Mesothelial cell of epicardium (in vitro differentiated cells): ENCODE measurements at regions not wholly inside any gene's neighbourhood (a gene's known extent, or its start where the extent isn't known, plus 50 kb on each side); places are given as distances from the start of the nearest gene placed in this dataset.

Experiments
- DNase-seq, 2 experiments: peaks; one replicate each; pipeline ENCODE4 v3.0.0; 2021; ENCODE audit warnings: low spot score in 2 of 2; ENCODE audit not compliant: unreplicated experiment in 2 of 2
- H3K27ac Mint-ChIP-seq: 2 replicates; pipeline ENCODE4 v1.8.0; 2021; ENCODE audit warnings: mixed read lengths
- H3K27me3 Mint-ChIP-seq: 2 replicates; pipeline ENCODE4 v1.8.0; 2021; ENCODE audit warnings: low read depth, mixed read lengths
- H3K36me3 Mint-ChIP-seq: 2 replicates; pipeline ENCODE4 v1.8.0; 2021; ENCODE audit warnings: mixed read lengths
- H3K4me1 Mint-ChIP-seq: 2 replicates; pipeline ENCODE4 v1.8.0; 2021; ENCODE audit warnings: mixed read lengths
- H3K4me3 Mint-ChIP-seq: 2 replicates; pipeline ENCODE4 v1.8.0; 2021; ENCODE audit warnings: mild to moderate bottlenecking, moderate library complexity, mixed read lengths
- H3K9me3 Mint-ChIP-seq: 2 replicates; pipeline ENCODE4 v1.8.0; 2021; ENCODE audit warnings: mixed read lengths
- CTCF ChIP-seq: fragments of 200-600 bp; sonication (generic); IDR thresholded peaks from one replicate; pipeline ENCODE4 v1.5.0; 2021; ENCODE audit warnings: antibody characterized with exemption; ENCODE audit not compliant: unreplicated experiment

DNA sequence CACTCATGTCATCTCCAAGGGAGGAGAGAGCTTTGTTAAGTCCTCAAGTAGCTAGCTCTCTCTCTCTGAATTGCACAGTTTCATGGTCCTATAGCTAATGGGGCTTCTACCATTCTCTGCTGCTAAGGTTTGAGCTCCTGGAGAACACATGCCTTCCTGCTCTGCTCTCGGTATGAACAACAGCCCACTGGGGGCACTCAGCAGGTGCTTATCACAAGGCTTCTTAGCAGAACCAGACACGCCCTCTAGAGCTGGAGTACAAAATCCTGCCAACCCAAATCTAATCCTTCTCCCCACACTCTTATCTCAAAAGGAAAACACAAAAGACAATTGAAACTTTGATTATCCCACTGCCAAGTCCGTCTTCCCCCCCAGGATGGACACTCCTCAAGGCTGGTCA, 176.5 kb downstream of the HS3ST1 start:
- Mint-ChIP-seq H3K4me3 (no peak overlapping the region), H3K36me3 (no peaks in the 10 kb centered on the region), H3K27me3 (no peaks in the 10 kb centered on the region), H3K9me3 (no peaks in the 10 kb centered on the region), H3K4me1 (no peaks in the 10 kb centered on the region), H3K27ac (no peak overlapping the region)
- DNase-seq = no peak
- no peak for TF ChIP-seq CTCF

GRCh38 chr4:11250510-11250909, 178.2 kb downstream of the HS3ST1 start:
- Mint-ChIP-seq H3K4me1 (no peaks in the 10 kb centered on the region), H3K27ac (no peak overlapping the region), H3K27me3 (no peaks in the 10 kb centered on the region), H3K36me3 (peaks cover 6% of the 10 kb centered on the region), H3K9me3 (peaks cover 11% of the 10 kb centered on the region), H3K4me3 (no peak overlapping the region)
- no peak for DNase-seq
- TF ChIP-seq CTCF = no peak

DNA sequence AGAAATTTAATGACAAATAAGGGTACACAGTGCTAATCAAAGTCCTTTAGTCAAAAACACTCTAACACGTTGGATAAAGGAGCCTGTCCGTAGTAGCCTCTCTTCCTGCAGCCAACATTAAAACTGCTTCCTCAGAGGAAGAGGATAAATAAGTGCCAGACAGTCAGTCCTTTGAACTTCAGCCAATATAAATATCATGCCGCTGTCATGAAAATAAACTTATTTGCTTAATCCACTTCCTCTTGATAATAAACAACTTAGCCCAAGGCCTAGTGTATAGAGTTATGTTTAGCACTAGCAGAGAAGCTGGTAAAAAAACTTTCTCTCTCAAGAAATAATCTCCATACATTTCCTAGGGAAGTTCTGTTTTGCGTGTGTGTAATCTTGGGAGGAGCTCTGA, 196.7 kb downstream of the HS3ST1 start:
- no peaks in the 10 kb centered on the region for H3K27me3 Mint-ChIP-seq
- peaks cover 5% of the 10 kb centered on the region for H3K36me3 Mint-ChIP-seq
- H3K4me1 Mint-ChIP-seq = peaks cover 56% of the 10 kb centered on the region
- no peak overlapping the region for H3K4me3 Mint-ChIP-seq
- H3K27ac Mint-ChIP-seq = peak overlapping the region; percentile 88
- no peak for DNase-seq
- peaks cover 5% of the 10 kb centered on the region for H3K9me3 Mint-ChIP-seq
- TF ChIP-seq CTCF = no peak

DNA sequence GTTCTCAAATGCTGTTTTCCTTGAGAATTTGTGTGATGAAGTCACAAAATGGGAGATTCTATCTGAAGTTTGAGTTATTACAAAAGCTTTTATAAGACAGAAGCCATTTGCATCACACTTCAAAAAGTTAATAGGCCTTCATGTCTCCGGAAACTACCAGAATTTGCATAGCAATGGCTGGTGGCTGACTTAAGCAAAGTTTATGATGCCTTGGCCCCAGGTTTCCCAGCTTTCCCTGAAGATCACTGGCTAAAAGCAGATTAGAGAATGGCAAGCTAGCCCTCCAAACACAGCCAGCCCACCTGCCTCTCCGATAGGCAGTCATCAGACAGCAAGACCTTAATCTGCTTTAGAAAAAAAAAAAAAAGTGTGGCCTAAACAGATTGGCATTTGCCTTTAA, 197.8 kb downstream of the HS3ST1 start:
- Mint-ChIP-seq H3K9me3 (peaks cover 5% of the 10 kb centered on the region), H3K36me3 (peaks cover 5% of the 10 kb centered on the region), H3K4me3 (no peak overlapping the region), H3K27ac (no peak overlapping the region), H3K27me3 (no peaks in the 10 kb centered on the region), H3K4me1 (peaks cover 56% of the 10 kb centered on the region)
- no peak for TF ChIP-seq CTCF
- no peak for DNase-seq

DNA sequence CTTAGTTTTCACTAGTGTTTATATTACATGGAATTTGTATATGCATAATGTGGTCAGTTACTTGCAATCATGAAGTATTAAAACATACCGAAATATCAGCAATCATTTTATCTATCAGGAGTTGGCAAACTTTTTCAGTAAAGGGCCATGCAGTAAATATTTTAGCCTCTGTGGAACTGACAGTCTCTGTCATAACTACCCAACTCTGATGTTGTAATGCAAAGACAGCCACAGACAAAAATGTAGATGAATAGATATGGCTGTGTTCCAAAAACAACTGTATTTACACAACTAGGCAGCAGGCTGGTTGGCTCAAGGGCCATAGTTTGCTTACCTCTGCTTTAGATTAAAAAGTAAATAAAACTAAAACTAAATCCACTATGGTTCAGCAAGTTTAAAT, 200.2 kb downstream of the HS3ST1 start:
- TF ChIP-seq CTCF = no peak
- H3K27ac Mint-ChIP-seq = no peak overlapping the region
- no peaks in the 10 kb centered on the region for H3K9me3 Mint-ChIP-seq
- H3K27me3 Mint-ChIP-seq = no peaks in the 10 kb centered on the region
- peaks cover 57% of the 10 kb centered on the region for H3K4me1 Mint-ChIP-seq
- no peaks in the 10 kb centered on the region for H3K36me3 Mint-ChIP-seq
- DNase-seq = no peak
- H3K4me3 Mint-ChIP-seq = no peak overlapping the region

DNA sequence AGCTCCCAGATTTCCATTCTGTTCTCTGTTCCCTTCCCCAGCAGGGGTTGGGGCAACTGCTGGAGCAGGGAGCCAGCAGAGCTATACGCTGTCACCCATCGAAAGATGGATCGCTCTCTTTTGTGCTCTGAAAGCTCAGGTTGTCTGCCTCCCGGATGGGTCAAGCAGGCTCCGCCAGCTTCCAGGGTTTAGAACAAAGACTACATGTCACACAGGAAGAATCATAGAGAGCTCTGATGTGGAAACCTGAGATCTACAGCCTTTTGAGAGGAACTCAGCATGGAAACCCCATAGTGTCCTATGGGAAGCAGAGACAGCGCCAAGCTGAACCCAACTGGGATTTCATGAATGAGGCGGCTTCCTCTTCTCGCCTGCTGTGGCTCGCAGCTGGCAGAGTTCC, 205.4 kb downstream of the HS3ST1 start:
- Mint-ChIP-seq H3K27ac (no peak overlapping the region), H3K27me3 (no peaks in the 10 kb centered on the region), H3K36me3 (no peaks in the 10 kb centered on the region), H3K9me3 (peaks cover 6% of the 10 kb centered on the region), H3K4me3 (no peak overlapping the region), H3K4me1 (peaks cover 20% of the 10 kb centered on the region)
- TF ChIP-seq CTCF = no peak
- DNase-seq = no peak
